ENCODE measurements at regions not wholly inside any gene's neighbourhood (a gene's known extent, or its start where the extent isn't known, plus 50 kb on each side); places are given as distances from the start of the nearest gene placed in this dataset.

- Mint-ChIP-seq H3K9me3 (no peaks in the 10 kb centered on the region), H3K27me3 (ENCODE audit: low read depth) (no peaks in the 10 kb centered on the region), H3K27ac (no peak overlapping the region), H3K36me3 (no peaks in the 10 kb centered on the region), H3K4me1 (peaks cover 21% of the 10 kb centered on the region), H3K4me3 (no peak overlapping the region)
- no peak for TF ChIP-seq ZNF423 (CRISPR knock-in tag; IDR thresholded peaks at IDR 0.05)
- ChIA-PET POLR2A (no interaction called here), CTCF (no interaction called here)
- no peak for ATAC-seq
- no peak for DNase-seq (ENCODE audit: low spot score)
These were observed 167.2 kb upstream of the HMHB1 start for GRCh38 chr5:143644727-143645126.

- H3K27ac Mint-ChIP-seq, result no peak overlapping the region; the same call in 1 of the 2 replicates
- no peak for DNase-seq (ENCODE audit: low spot score)
- H3K4me1 Mint-ChIP-seq, result peaks cover 21% of the 10 kb centered on the region
- POLR2A ChIA-PET, result no interaction called here
- H3K36me3 Mint-ChIP-seq, result no peaks in the 10 kb centered on the region
- H3K4me3 Mint-ChIP-seq, result no peak overlapping the region
- CTCF ChIA-PET, result no interaction called here
- H3K9me3 Mint-ChIP-seq, result no peaks in the 10 kb centered on the region
- TF ChIP-seq NR3C1 (CRISPR knock-in tag; conservative IDR thresholded peaks at IDR 0.05; ENCODE audit: low read depth), result no peak
- no peak for TF ChIP-seq KAT7 (CRISPR knock-in tag; IDR thresholded peaks at IDR 0.05; ENCODE audit: borderline replicate concordance)
- TF ChIP-seq RELA (CRISPR knock-in tag; IDR thresholded peaks at IDR 0.05; ENCODE audit: borderline replicate concordance), result no peak
- no peak for TF ChIP-seq ZSCAN18 (CRISPR knock-in tag; IDR thresholded peaks at IDR 0.05)
- TF ChIP-seq ZNF423 (CRISPR knock-in tag; IDR thresholded peaks at IDR 0.05), result no peak
- no peak for TF ChIP-seq TEAD4 (CRISPR knock-in tag; IDR thresholded peaks at IDR 0.05)
- no peak for TF ChIP-seq ZNF396 (CRISPR knock-in tag; IDR thresholded peaks at IDR 0.05; ENCODE audit: borderline replicate concordance)
- no peak for ATAC-seq
- H3K27me3 Mint-ChIP-seq (ENCODE audit: low read depth), result no peaks in the 10 kb centered on the region
These were observed 169.2 kb upstream of the HMHB1 start for GRCh38 chr5:143642791-143643190.

- H3K4me1 Mint-ChIP-seq, result peaks cover 21% of the 10 kb centered on the region
- DNase-seq (ENCODE audit: low spot score) (no peak), ATAC-seq (peak; percentile 18; the same call in 1 of the 2 replicates)
- TF ChIP-seq CBFB (CRISPR knock-in tag; IDR thresholded peaks at IDR 0.05; ENCODE audit: low read depth), result no peak
- no peak for TF ChIP-seq FOXK1 (CRISPR knock-in tag; IDR thresholded peaks at IDR 0.05)
- no peak for TF ChIP-seq USF1 (CRISPR knock-in tag; IDR thresholded peaks at IDR 0.05)
- TF ChIP-seq OVOL2 (CRISPR knock-in tag; IDR thresholded peaks at IDR 0.05; ENCODE audit: borderline replicate concordance), result no peak
- TF ChIP-seq NR3C1 (CRISPR knock-in tag; conservative IDR thresholded peaks at IDR 0.05; ENCODE audit: low read depth), result no peak
- no peak for TF ChIP-seq TEAD4 (CRISPR knock-in tag; IDR thresholded peaks at IDR 0.05)
- no peak for TF ChIP-seq ZNF232 (CRISPR knock-in tag; IDR thresholded peaks at IDR 0.05)
- no peak for TF ChIP-seq FOXP4 (CRISPR knock-in tag; IDR thresholded peaks at IDR 0.05)
- TF ChIP-seq GRHL2 (CRISPR knock-in tag; IDR thresholded peaks at IDR 0.05; ENCODE audit: insufficient replicate concordance, severe bottlenecking), result no peak
- TF ChIP-seq ESRRA (CRISPR knock-in tag; IDR thresholded peaks at IDR 0.05; ENCODE audit: borderline replicate concordance), result no peak
- no peak for TF ChIP-seq CREM (CRISPR knock-in tag; IDR thresholded peaks at IDR 0.05)
- no peak for TF ChIP-seq ZNF423 (CRISPR knock-in tag; IDR thresholded peaks at IDR 0.05)
- no peak for TF ChIP-seq EMX1 (CRISPR knock-in tag; IDR thresholded peaks at IDR 0.05)
- TF ChIP-seq NFYB (CRISPR knock-in tag; conservative IDR thresholded peaks at IDR 0.05; ENCODE audit: low read depth), result no peak
- no peak for TF ChIP-seq ATF3 (CRISPR knock-in tag; conservative IDR thresholded peaks at IDR 0.05)
- TF ChIP-seq ATF2 (CRISPR knock-in tag; IDR thresholded peaks at IDR 0.05; ENCODE audit: borderline replicate concordance, low read depth), result no peak
- TF ChIP-seq ZBTB43 (CRISPR knock-in tag; IDR thresholded peaks at IDR 0.05), result no peak
- TF ChIP-seq TCF7 (CRISPR knock-in tag; IDR thresholded peaks at IDR 0.05; ENCODE audit: low read depth), result no peak
- H3K27ac Mint-ChIP-seq, result no peak overlapping the region; the same call in 1 of the 2 replicates
- ChIA-PET CTCF (no interaction called here), POLR2A (no interaction called here)
- no peaks in the 10 kb centered on the region for H3K27me3 Mint-ChIP-seq (ENCODE audit: low read depth)
- H3K9me3 Mint-ChIP-seq, result no peaks in the 10 kb centered on the region
- H3K4me3 Mint-ChIP-seq, result no peak overlapping the region
- H3K36me3 Mint-ChIP-seq, result no peaks in the 10 kb centered on the region
These were observed 170.2 kb upstream of the HMHB1 start for GRCh38 chr5:143641549-143642355.
